Gastroesophageal sphincter (tissue), 4 donors: ENCODE measurements at regions not wholly inside any gene's neighbourhood (a gene's known extent, or its start where the extent isn't known, plus 50 kb on each side); places are given as distances from the start of the nearest gene placed in this dataset.

Experiments used
- ATAC-seq: fragments of 150-250 bp; one replicate; pipeline ENCODE4 v1.9.1; 2016; ENCODE audit warnings: mild to moderate bottlenecking, moderate library complexity
- H3K27ac ChIP-seq, 4 donors: fragments of 200-600 bp; sonication (generic) in 3 of 4; 1 replicate in 3 of 4; 2 replicates in 1 of 4; pipeline ENCODE4 v1.5.1; 2016 to 2019
- H3K27me3 ChIP-seq: fragments of 200-600 bp; sonication (generic); one replicate; pipeline ENCODE4 v1.5.1; 2019
- H3K36me3 ChIP-seq, 2 donors: fragments of 200-600 bp; sonication (generic); one replicate each; pipeline ENCODE4 v1.5.1; 2019; ENCODE audit warnings: control low read depth in 1 of 2
- H3K4me1 ChIP-seq, 3 donors: fragments of 200-600 bp; sonication (generic); 1 replicate in 2 of 3; 2 replicates in 1 of 3; pipeline ENCODE4 v1.5.1; 2016 to 2019; ENCODE audit warnings: control low read depth in 2 of 3
- H3K4me3 ChIP-seq, 2 donors: fragments of 200-600 bp; sonication (generic); one replicate each; pipeline ENCODE4 v1.5.1; 2019; ENCODE audit warnings: mild to moderate bottlenecking in 1 of 2, moderate library complexity in 1 of 2
- H3K9me3 ChIP-seq, 3 donors: fragments of 200-600 bp; sonication (generic); one replicate each; pipeline ENCODE4 v1.5.1; 2017 to 2019; ENCODE audit warnings: control low read depth in 2 of 3
- CTCF ChIP-seq, 4 experiments: fragments of 200-600 bp in 2 of 4; fragments of 450-650 bp in 2 of 4; sonication (generic) in 1 of 4; IDR thresholded peaks; one replicate each; pipeline ENCODE4 v1.5.1; 2017 to 2019; ENCODE audit warnings: antibody characterized with exemption in 4 of 4, mild to moderate bottlenecking in 2 of 4, moderate library complexity in 2 of 4
- EP300 ChIP-seq: sonication (generic); formaldehyde crosslinking; IDR thresholded peaks from one replicate; pipeline ENCODE4 v1.6.1; 2017; ENCODE audit warnings: antibody characterized with exemption, mild to moderate bottlenecking
- POLR2A ChIP-seq, 2 donors: fragments of 450-650 bp; IDR thresholded peaks; one replicate each; pipeline ENCODE4 v1.6.1; 2017; ENCODE audit warnings: antibody characterized with exemption in 2 of 2, mild to moderate bottlenecking in 2 of 2, moderate library complexity in 1 of 2
- POLR2AphosphoS5 ChIP-seq: sonication (generic); formaldehyde crosslinking; IDR thresholded peaks from one replicate; pipeline ENCODE4 v1.6.1; 2017; ENCODE audit warnings: antibody characterized with exemption
- WGBS, 2 donors: methylation state at CpG; one replicate each; pipeline ENCODE4 v1.1.5; 2018; ENCODE audit warnings: low coverage in 1 of 2; 5-methylcytosine and 5-hydroxymethylcytosine counted together

GRCh38 chr7:86469680-86470295 is 173.9 kb upstream of the GRM3 start:
- no peak for ATAC-seq
- Histone ChIP-seq H3K27me3 (no peaks in the 10 kb centered on the region), H3K36me3 (no peaks in the 10 kb centered on the region), H3K4me1 (no peaks in the 10 kb centered on the region), H3K4me3 (no peak overlapping the region), H3K9me3 (no peaks in the 10 kb centered on the region), H3K27ac (no peak overlapping the region)
- WGBS, 2 donors = 40 to 43% methylated on average over 9 of the region's 9 CpGs
- no peak for TF ChIP-seq POLR2A (IDR thresholded peaks at IDR 0.05)
- TF ChIP-seq EP300 = no peak
- TF ChIP-seq CTCF (IDR thresholded peaks at IDR 0.05) = peak in 3 of 4 experiments; percentile 36 to 47 (median 42)
- TF ChIP-seq POLR2AphosphoS5 = no peak

GRCh38 chr7:86454753-86455152 is 189.0 kb upstream of the GRM3 start:
- Histone ChIP-seq H3K4me1 (no peaks in the 10 kb centered on the region), H3K9me3 (no peaks in the 10 kb centered on the region), H3K4me3 (no peak overlapping the region), H3K27me3 (no peaks in the 10 kb centered on the region), H3K27ac (no peak overlapping the region), H3K36me3 (no peaks in the 10 kb centered on the region)
- no peak for ATAC-seq
- 92 to 96% methylated on average over 2 of the region's 2 CpGs for WGBS, 2 donors
- no peak for TF ChIP-seq CTCF (IDR thresholded peaks at IDR 0.05)
- TF ChIP-seq POLR2A (IDR thresholded peaks at IDR 0.05) = no peak
- no peak for TF ChIP-seq POLR2AphosphoS5
- no peak for TF ChIP-seq EP300

DNA sequence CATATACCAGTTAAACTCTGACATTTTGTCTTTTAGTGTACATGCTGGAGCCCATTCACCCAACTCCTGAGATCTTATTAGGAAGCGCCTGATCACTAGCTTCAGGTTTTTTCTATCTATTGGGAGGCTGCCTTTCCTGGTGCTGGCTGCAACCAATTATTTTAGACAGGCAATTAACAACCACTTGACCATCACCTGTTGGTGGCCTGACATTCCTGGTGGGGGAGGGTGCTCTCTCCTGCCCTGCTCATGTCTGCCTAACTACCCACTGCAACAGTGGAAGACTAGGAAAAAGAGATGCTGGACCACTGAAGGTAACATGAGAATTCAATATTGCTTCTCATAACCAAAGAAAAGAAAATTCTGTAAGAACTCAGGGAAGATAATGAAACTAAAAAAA is 190.3 kb upstream of the GRM3 start:
- ATAC-seq = no peak
- WGBS, 2 donors = 86 to 90% methylated on average over 1 of the region's 1 CpG
- no peak for TF ChIP-seq EP300
- Histone ChIP-seq H3K27me3 (no peaks in the 10 kb centered on the region), H3K4me1 (no peaks in the 10 kb centered on the region), H3K36me3 (no peaks in the 10 kb centered on the region), H3K9me3 (no peaks in the 10 kb centered on the region), H3K27ac (no peak overlapping the region), H3K4me3 (no peak overlapping the region)

DNA sequence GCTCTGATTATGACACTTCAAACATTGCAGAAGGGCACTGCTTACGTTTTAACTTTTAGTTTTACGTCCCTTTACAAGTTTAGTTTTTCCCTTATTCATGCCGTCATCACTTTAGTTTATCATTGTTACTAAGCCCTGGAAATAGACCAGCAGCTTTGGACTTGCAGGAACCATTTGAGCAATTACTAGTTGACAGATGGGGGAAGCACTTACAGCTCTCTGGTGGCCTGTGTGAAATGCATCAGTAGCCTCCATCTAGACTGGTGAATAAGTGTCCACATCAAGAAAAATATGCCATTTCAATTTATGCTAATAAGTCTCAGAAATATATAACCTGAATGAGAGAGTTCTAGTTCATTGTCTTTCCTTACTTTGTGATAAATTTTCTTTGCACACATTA is 194.9 kb upstream of the GRM3 start:
- H3K9me3 ChIP-seq = no peaks in the 10 kb centered on the region
- no peak for TF ChIP-seq POLR2AphosphoS5
- no peak for TF ChIP-seq POLR2A (IDR thresholded peaks at IDR 0.05)
- TF ChIP-seq EP300 = no peak
- no peak for TF ChIP-seq CTCF (IDR thresholded peaks at IDR 0.05)
- H3K27ac ChIP-seq = no peak overlapping the region
- no peaks in the 10 kb centered on the region for H3K27me3 ChIP-seq
- no peaks in the 10 kb centered on the region for H3K4me1 ChIP-seq
- H3K36me3 ChIP-seq = no peaks in the 10 kb centered on the region
- 22% methylated on average over 3 of the region's 3 CpGs; no CpG with 5 or more reads in 1 of the 2 donors for whole genome bisulfite sequencing, 2 donors
- no peak for ATAC-seq
- no peak overlapping the region for H3K4me3 ChIP-seq

DNA sequence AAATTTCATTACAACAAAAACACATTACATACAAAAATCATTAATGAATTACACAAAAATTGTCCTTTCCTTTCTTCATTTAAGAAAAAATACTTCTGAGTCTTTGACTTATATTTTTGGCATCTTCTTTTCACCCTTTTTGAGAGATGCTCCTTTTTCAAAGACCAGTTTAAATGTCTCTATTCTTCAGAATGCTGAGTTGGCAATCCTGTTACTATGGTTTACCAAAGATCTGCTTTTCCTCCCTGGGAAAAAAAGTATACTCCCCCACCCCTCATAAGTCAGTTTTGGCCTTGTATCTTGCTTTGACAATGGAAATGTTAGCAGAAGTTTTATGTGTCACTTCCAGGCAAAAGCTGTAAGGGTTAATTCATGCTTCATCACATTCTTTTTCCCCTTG is 198.4 kb upstream of the GRM3 start:
- TF ChIP-seq EP300 (no peak), POLR2AphosphoS5 (no peak), POLR2A (IDR thresholded peaks at IDR 0.05) (no peak), CTCF (IDR thresholded peaks at IDR 0.05) (no peak)
- no peaks in the 10 kb centered on the region for H3K4me1 ChIP-seq
- no peak for ATAC-seq
- no peak overlapping the region for H3K4me3 ChIP-seq
- no peaks in the 10 kb centered on the region for H3K27me3 ChIP-seq
- no peak overlapping the region for H3K27ac ChIP-seq
- H3K9me3 ChIP-seq = no peaks in the 10 kb centered on the region
- H3K36me3 ChIP-seq = no peaks in the 10 kb centered on the region
